HG02852 (cell line): ENCODE measurements at regions not wholly inside any gene's neighbourhood (a gene's known extent, or its start where the extent isn't known, plus 50 kb on each side); places are given as distances from the start of the nearest gene placed in this dataset.

Experiments used
- ATAC-seq: cut with Tn5 transposase; IDR thresholded peaks from one replicate; pipeline ENCODE4 v1.9.1; 2021; ENCODE audit warnings: mild to moderate bottlenecking, moderate library complexity; ENCODE audit not compliant: unreplicated experiment

GRCh38 chr3:24965706-24966385, 462.2 kb upstream of the RARB start:
- ATAC-seq, result no peak

- ATAC-seq, result no peak
These were observed 460.0 kb upstream of the RARB start for GRCh38 chr3:24968036-24968435.

- no peak for ATAC-seq
These were observed 455.6 kb upstream of the RARB start for GRCh38 chr3:24972491-24972890.

- no peak for ATAC-seq
These were observed 446.8 kb upstream of the RARB start for GRCh38 chr3:24981309-24981708.

- no peak for ATAC-seq
These were observed 446.1 kb upstream of the RARB start for GRCh38 chr3:24981924-24982323.

- no peak for ATAC-seq
These were observed 442.4 kb upstream of the RARB start for GRCh38 chr3:24985668-24986067.

GRCh38 chr3:24986612-24987011, 441.5 kb upstream of the RARB start:
- no peak for ATAC-seq

- ATAC-seq, result no peak
These were observed 428.7 kb upstream of the RARB start for GRCh38 chr3:24999357-24999756.

- no peak for ATAC-seq
These were observed 427.0 kb upstream of the RARB start for GRCh38 chr3:25000971-25001591.

GRCh38 chr3:25002052-25002451, 426.0 kb upstream of the RARB start:
- no peak for ATAC-seq

- ATAC-seq, result peak; percentile 99
These were observed 419.9 kb upstream of the RARB start for GRCh38 chr3:25007974-25008658.

- ATAC-seq, result no peak
These were observed 418.4 kb upstream of the RARB start for GRCh38 chr3:25009665-25010064.

- ATAC-seq, result no peak
These were observed 412.5 kb upstream of the RARB start for GRCh38 chr3:25015599-25015998.

- peak; percentile 44 for ATAC-seq
These were observed 409.2 kb upstream of the RARB start for GRCh38 chr3:25018909-25019308.

GRCh38 chr3:25019506-25019905, 408.6 kb upstream of the RARB start:
- no peak for ATAC-seq

- ATAC-seq, result no peak
These were observed 406.2 kb upstream of the RARB start for GRCh38 chr3:25021816-25022215.

- no peak for ATAC-seq
These were observed 404.2 kb upstream of the RARB start for GRCh38 chr3:25023876-25024275.

GRCh38 chr3:25025236-25025635, 402.8 kb upstream of the RARB start:
- ATAC-seq, result no peak

GRCh38 chr3:25027650-25028049, 400.4 kb upstream of the RARB start:
- no peak for ATAC-seq

GRCh38 chr3:25029820-25030219, 398.2 kb upstream of the RARB start:
- ATAC-seq, result no peak

- ATAC-seq, result no peak
These were observed 395.7 kb upstream of the RARB start for GRCh38 chr3:25032344-25032743.

GRCh38 chr3:25033407-25034029, 394.5 kb upstream of the RARB start:
- ATAC-seq, result peak; percentile 85
